ENCODE measurements at regions not wholly inside any gene's neighbourhood (a gene's known extent, or its start where the extent isn't known, plus 50 kb on each side); places are given as distances from the start of the nearest gene placed in this dataset.

DNA sequence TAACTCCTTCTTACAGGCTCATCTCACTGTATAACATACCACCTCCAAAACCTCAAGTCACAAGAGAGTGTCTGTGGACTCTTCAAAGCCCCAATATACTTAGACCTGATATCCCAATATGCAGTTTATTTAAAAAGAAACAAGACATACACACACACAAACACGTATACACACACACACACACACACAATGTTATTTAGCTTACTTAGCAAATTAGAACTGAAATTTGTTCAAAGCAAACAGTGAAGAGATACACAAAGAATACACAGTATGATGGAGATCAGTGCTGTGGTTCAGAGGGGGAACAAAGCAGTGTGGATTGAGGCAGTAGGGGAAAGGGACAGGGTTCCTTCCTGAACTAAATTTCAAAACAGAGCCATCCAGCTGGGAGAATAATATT lies 807.2 kb downstream of the IPMK start:
- TF ChIP-seq, protein P1, sequence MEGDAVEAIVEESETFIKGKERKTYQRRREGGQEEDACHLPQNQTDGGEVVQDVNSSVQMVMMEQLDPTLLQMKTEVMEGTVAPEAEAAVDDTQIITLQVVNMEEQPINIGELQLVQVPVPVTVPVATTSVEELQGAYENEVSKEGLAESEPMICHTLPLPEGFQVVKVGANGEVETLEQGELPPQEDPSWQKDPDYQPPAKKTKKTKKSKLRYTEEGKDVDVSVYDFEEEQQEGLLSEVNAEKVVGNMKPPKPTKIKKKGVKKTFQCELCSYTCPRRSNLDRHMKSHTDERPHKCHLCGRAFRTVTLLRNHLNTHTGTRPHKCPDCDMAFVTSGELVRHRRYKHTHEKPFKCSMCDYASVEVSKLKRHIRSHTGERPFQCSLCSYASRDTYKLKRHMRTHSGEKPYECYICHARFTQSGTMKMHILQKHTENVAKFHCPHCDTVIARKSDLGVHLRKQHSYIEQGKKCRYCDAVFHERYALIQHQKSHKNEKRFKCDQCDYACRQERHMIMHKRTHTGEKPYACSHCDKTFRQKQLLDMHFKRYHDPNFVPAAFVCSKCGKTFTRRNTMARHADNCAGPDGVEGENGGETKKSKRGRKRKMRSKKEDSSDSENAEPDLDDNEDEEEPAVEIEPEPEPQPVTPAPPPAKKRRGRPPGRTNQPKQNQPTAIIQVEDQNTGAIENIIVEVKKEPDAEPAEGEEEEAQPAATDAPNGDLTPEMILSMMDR (IDR thresholded peaks at IDR 0.05) = no peak
- ATAC-seq (ENCODE audit: low read depth) = no peak
- intact Hi-C loops (cut with micrococcal nuclease) = no loop called here
- ChIA-PET POLR2A (no interaction called here), CTCF (no interaction called here)
- Mint-ChIP-seq H3K4me1 (no peaks in the 10 kb centered on the region), H3K36me3 (ENCODE audit: low read depth) (no peaks in the 10 kb centered on the region), H3K27ac (no peak overlapping the region), H3K27me3 (no peaks in the 10 kb centered on the region), H3K4me3 (no peak overlapping the region), H3K9me3 (no peaks in the 10 kb centered on the region)
- no peak for DNase-seq

DNA sequence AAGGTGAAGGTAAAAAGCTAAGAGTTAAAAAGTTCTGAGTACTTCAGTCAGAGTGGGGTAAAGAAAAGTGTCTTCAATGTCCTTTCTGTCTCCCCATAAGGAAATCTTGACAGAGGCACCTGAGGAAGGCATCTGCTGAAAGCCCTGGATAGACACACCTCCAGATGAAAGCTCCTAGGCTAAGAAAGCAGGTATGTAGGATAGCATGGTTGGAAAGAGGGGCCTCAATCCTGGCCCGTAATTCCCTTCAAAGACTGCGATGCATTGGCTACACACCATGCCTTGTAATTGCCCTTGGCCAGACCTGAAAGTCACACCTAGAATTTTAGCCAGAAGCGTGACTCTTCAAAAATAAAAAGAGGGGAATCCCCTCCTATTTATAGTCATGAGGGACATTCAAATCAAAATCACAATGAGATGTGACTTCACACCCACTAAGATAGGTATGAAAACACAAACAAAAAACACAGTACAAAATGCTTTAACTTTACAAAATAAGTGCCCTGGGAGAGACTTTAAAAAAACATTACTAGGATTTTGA lies 809.7 kb downstream of the IPMK start:
- no peaks in the 10 kb centered on the region for H3K4me1 Mint-ChIP-seq

DNA sequence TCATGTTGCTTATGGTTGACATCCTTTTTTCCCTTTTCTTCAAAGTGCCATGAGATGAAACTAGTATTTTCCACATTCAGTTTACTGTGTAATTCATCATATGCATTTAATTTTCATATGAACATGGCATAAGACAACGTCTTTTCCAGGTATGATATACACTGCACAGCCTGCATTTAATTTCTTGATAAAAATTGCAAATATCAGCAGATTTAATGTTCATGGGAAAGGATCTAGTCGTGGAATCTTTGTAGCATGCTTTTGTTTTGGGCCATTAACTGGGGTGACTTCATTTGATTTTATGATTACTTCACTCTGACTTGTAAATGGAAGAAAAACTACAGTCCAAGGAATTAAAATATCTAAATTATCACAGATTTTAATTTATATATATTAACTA lies 837.3 kb downstream of the IPMK start:
- Mint-ChIP-seq H3K4me1 (no peaks in the 10 kb centered on the region), H3K9me3 (peaks cover 4% of the 10 kb centered on the region), H3K27ac (no peak overlapping the region), H3K36me3 (ENCODE audit: low read depth) (no peaks in the 10 kb centered on the region), H3K27me3 (no peaks in the 10 kb centered on the region), H3K4me3 (no peak overlapping the region)
- ATAC-seq (ENCODE audit: low read depth) = no peak
- POLR2A ChIA-PET = no interaction called here
- TF ChIP-seq, protein P1 (IDR thresholded peaks at IDR 0.05) = no peak
- DNase-seq = no peak
- intact Hi-C loops (cut with micrococcal nuclease) = no loop called here
- CTCF ChIA-PET = no interaction called here

More for the DNA sequence above, 809.7 kb downstream of the IPMK start:
- H3K27me3 Mint-ChIP-seq = no peaks in the 10 kb centered on the region
- intact Hi-C loops (cut with micrococcal nuclease) = no loop called here
- no peaks in the 10 kb centered on the region for H3K36me3 Mint-ChIP-seq (ENCODE audit: low read depth)
- ChIA-PET POLR2A (no interaction called here), CTCF (no interaction called here)
- no peak for ATAC-seq (ENCODE audit: low read depth)
- TF ChIP-seq, protein P1 (IDR thresholded peaks at IDR 0.05) = no peak
- no peak for DNase-seq
- no peaks in the 10 kb centered on the region for H3K9me3 Mint-ChIP-seq
- H3K4me3 Mint-ChIP-seq = no peak overlapping the region
- H3K27ac Mint-ChIP-seq = no peak overlapping the region

DNA sequence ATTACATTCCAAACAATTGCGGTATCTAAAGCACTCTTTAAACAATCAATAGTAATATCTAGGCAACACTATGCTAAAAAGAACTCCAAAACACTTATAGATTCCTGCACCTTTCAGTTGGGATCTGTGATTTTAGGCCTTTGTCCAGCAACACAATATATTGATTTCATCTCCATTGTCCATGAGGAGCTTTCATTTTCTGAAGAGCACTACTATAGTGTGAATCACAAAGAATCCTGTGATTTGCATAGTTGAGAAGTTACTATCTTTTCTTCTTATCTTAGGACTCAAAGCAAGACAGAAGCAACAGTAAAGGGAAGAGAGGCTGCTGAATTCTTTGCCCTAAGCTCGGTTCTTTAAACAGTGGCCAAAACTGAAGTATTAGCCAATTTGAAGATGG lies 846.8 kb downstream of the IPMK start:
- ATAC-seq (ENCODE audit: low read depth) (no peak), DNase-seq (no peak)
- POLR2A ChIA-PET = no interaction called here
- no peaks in the 10 kb centered on the region for H3K36me3 Mint-ChIP-seq (ENCODE audit: low read depth)
- TF ChIP-seq, protein P1 (IDR thresholded peaks at IDR 0.05) = no peak
- no peak overlapping the region for H3K27ac Mint-ChIP-seq
- no peak overlapping the region for H3K4me3 Mint-ChIP-seq
- CTCF ChIA-PET = no interaction called here
- no peaks in the 10 kb centered on the region for H3K9me3 Mint-ChIP-seq
- no peaks in the 10 kb centered on the region for H3K27me3 Mint-ChIP-seq
- intact Hi-C loops (cut with micrococcal nuclease) = no loop called here
- H3K4me1 Mint-ChIP-seq = no peaks in the 10 kb centered on the region

DNA sequence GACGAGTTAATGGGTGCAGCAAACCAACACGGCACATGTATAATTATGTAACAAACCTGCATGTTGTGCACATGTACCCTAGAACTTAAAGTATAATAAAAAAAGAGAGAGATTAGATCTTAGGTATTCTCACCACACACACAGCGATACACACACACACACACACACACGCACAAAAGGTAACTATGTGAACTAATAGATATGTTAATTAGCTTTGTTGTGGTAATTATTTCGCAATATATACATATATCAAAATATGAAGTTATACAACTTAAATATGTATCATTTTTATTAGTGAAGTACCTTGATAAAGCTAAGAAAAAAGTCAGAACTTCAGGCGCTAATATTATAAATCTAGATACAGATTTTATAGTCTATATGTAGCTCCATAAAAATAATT lies 849.2 kb downstream of the IPMK start:
- no peak overlapping the region for H3K4me3 Mint-ChIP-seq
- ChIA-PET POLR2A (no interaction called here), CTCF (no interaction called here)
- H3K27me3 Mint-ChIP-seq = no peaks in the 10 kb centered on the region
- ATAC-seq (ENCODE audit: low read depth) (no peak), DNase-seq (no peak)
- H3K4me1 Mint-ChIP-seq = no peaks in the 10 kb centered on the region
- H3K36me3 Mint-ChIP-seq (ENCODE audit: low read depth) = no peaks in the 10 kb centered on the region
- intact Hi-C loops (cut with micrococcal nuclease) = no loop called here
- H3K9me3 Mint-ChIP-seq = no peaks in the 10 kb centered on the region
- no peak overlapping the region for H3K27ac Mint-ChIP-seq
- TF ChIP-seq, protein P1 (IDR thresholded peaks at IDR 0.05) = no peak

All from activated B cell treated with CpG ODN at 0.5 μM for 24 hours (primary cell).